NCI-H1417 treated with DMSO at 0.1 percent for 48 hours (cell line): ENCODE measurements at regions not wholly inside any gene's neighbourhood (a gene's known extent, or its start where the extent isn't known, plus 50 kb on each side); places are given as distances from the start of the nearest gene placed in this dataset.

Source experiments
- DNase-seq: peaks from one replicate; lab custom pipeline; 2025; lab: John Stamatoyannopoulos, UW

DNA sequence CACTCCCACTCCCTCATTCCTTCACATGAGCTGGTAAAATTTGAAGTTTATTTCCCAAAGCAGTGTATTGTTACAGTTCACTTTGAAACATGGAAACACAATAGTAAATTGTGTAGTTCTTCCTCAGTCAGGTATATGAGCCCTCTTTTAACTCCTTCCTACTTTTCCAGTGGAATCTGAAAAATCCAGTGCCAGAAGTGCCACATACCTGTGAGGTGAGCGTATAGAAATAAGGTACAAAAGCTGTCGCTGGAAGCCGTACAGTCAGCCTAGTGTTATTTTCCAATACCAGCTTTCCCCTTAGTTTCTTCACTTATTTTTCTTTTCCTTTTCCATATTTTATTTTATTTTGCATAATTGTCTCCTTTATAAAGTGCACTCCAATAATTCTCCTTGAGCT lies 81.7 kb upstream of the CADM2 start:
- DNase-seq: no peak

GRCh38 chr3:84881288-84881687 lies 77.5 kb upstream of the CADM2 start:
- no peak for DNase-seq

DNA sequence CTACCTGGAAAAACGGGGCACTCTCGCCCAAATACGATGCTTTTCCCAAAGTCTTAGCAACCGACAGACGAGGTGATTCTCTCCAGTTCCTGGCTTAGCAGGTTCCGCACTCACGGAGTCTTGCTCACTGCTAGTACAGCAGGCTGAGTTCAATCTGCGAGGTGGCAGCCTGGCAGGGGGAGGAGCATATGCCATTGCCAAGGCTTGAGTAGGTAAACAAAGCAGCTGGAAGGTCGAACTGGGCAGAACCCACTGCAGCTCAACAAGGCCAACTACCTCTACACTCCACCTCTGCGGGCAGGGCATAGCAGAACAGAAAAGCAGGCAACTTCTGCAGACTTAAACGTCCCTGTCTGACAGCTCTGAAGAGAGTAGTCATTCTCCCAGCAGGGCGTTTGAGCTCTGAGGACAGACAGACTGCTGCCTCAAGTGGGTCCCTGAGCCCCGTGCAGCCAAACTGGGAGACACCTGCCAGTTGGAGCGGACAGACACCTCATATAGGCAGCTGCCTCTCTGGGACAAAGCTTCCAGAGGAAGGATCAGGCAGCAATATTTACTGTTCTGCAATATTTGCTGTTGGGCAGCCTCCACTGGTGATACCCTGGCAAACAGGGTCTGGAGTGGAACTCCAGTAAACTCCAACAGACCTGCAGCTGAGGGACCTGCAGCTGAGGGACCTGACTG lies 73.4 kb upstream of the CADM2 start:
- DNase-seq: no peak

DNA sequence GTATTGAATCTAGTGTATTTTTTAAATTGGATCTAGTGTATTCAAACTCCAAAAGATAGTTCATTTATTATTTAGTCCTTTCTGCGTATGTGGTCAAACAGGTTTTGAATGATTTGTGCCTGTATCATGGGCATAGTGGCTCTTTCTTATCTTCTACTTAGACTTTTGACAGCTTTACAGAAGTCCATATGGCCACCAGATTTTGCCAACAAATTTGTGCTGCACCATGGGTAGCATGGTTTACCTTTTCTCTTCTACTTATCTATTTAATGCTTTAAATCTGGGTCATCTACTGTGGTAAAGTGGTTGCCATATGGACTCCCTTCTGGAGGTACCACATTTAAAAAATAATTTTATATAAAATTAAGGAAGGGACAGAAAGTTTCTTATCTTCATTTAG lies 66.9 kb upstream of the CADM2 start:
- DNase-seq: no peak

- no peak for DNase-seq
Observed at GRCh38 chr3:84893211-84893610, 65.6 kb upstream of the CADM2 start.

- DNase-seq: no peak
Observed at GRCh38 chr3:84904212-84904611, 54.6 kb upstream of the CADM2 start.

GRCh38 chr3:84904816-84905555 lies 53.8 kb upstream of the CADM2 start:
- DNase-seq: no peak

DNA sequence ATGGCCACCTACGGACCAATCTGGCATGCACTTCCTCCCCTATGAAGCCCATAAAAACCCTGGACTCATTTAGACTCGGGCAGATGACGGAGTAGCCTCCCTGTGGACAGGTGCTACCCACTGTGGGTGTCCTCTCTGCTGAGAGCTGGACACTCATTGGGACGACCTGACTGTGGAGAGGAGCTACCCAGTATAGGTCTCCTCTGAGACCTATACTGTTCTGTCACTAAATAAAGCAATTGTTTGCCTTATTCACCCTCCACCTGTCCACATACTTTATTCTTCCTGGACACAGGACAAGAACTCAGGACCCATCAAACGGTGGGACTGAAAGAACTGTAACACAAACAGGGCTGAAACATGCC lies 53.3 kb upstream of the CADM2 start:
- DNase-seq: no peak

DNA sequence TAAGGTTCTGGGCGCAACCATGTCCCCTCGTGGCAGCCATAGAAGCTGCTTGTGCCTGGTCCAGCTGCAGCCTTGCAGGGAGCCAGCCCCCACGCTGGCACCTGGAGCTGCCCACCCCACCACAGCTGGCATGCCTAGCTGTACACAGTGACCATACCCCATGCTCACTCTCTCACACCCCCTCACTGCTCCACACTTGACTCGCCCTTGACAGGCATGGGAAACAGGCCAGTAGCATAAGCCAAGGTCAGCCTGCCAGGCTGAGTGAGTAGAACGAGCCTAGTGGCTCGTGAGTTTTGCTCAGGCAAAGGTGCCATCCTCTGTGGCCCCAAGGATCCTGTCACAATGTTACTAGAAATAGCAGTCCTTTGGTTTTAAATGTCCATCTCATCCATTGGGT lies 52.7 kb upstream of the CADM2 start:
- DNase-seq: no peak
